ENCODE measurements at regions not wholly inside any gene's neighbourhood (a gene's known extent, or its start where the extent isn't known, plus 50 kb on each side); places are given as distances from the start of the nearest gene placed in this dataset.
"Not testable (repeated sequence)": the region's sequence is repeated elsewhere in the genome, so short reads cannot be mapped to it uniquely, and the experiment has no call there.

DNA sequence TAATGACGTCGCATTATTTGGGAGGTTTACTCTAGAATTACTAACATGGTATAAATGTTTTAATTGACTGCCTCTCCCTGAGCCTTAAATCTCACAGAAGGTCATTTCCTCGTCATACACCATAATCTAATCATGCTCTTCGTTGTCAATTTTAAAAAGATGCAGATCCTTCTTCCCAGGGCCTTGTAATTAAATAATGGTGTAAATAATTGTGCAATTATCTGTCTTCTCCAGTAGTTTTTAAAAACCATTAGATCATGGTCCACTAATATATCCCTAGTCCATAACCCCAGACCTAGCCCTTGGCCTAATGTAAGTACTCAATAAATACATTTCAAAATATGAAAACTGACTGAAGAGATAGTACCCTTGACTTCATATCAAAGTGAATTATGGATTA lies 181.5 kb upstream of the GNAI1 start:
- no peak for DNase-seq (ENCODE audit: low read depth in 2 of 2)

DNA sequence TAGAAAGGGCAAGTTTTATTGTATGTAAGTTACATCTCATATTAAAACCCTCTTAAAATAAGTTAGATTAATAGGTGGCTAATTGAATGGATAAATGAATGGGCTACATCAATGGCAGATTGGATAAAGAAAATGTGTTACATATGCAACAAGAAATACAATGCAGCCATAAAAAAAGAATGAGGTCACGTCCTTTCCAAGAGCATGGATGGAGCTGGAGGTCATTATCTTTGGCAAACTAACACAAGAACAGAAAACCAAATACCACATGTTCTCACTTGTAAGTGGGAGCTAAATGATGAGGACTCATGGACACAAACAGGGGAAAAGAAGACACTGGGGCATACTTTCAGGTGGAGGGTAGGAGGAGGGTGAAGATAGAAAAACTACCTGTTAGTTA lies 182.2 kb upstream of the GNAI1 start:
- DNase-seq (ENCODE audit: low read depth in 2 of 2) = no peak

DNA sequence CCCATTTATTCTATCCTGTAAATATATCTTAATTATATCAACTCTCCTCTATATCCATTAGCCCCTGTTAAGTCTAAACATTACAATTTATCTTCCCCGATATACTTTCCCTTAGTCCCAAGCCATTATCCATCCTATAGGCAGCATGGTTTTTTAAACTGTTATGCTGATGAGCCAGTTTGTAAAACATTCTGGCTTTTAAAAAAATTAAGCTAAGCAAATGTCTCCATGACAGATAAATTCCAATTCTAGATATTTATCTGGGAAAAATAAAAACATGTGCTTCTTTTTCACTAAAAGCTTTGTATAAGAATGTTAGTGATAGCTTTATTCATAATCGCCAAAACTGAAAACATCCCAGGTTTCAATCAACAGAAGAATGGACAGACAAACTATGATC lies 183.2 kb upstream of the GNAI1 start:
- no peak for DNase-seq (ENCODE audit: low read depth in 2 of 2)

DNA sequence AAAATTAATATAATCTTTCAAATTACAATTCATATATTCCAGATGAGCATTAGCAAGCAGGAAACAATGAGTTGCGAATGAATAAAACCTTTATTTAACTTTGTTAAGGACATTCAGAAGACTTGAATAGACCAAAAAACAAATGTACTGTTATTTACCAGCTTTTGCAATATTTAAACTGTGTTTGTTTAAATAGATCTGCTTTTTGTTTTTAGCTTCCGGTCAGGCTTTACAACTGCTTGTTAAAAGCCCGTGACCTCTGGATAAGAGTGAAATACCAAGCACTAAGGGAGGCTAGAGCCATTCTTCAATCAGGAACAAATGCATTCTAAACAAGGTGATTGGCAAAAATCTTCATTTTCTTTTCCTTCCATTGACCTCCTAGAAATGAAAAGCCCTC lies 184.9 kb upstream of the GNAI1 start:
- no peak for DNase-seq (ENCODE audit: low read depth in 2 of 2)

DNA sequence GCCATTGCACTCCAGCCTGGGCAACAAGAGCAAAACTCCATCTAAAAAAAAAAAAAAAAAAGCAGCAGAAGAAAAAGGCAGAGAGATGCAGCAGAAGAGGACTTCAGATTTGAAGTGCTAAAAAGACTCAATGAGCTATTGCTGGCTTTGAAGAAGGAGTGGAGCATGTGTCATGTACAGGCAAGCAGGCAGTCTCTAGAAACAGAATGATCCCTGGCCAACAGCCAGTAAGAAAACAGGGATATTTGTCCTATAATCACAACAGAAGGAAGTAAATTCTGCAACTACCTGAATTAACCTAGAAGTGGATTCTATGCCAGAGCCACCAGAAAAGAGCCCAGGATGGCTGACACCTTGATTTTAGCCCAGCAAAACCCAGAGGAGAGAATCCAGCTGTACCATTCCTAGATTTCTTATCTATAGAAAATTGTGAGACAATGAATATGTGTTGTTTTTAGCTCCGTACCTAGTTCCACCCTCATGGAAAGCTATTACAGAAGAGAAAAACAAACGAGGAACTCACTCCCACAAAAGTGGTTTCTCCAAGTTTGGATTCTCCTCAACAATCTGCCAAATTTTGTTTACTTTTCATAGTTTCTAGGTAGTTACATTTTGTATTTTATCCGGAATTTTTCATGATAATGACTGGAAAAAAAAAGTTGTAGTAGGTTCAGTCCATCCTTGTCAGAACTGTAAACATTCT lies 198.2 kb upstream of the GNAI1 start:
- no peak for DNase-seq (ENCODE audit: low read depth in 2 of 2)

DNA sequence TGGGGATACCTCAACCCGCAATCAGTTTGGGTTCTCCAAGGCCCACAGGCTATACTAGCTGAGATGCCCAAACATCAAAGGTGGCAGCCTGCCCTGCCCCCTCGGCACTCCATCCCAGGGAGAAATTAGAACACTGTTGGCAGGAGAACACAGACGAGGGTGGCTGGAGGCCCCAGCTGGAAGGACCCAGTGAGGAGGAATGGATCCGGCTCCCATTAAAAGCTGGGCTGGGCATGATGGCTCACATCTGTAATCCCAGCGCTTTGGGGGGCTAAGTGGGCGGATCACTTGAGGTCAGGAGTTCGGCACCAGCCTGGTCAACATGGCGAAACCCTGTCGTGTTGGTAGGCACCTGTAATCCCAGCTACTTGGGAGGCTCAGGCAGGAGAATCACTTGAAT lies 199.9 kb upstream of the GNAI1 start:
- no peak for DNase-seq (ENCODE audit: low read depth in 2 of 2)

DNA sequence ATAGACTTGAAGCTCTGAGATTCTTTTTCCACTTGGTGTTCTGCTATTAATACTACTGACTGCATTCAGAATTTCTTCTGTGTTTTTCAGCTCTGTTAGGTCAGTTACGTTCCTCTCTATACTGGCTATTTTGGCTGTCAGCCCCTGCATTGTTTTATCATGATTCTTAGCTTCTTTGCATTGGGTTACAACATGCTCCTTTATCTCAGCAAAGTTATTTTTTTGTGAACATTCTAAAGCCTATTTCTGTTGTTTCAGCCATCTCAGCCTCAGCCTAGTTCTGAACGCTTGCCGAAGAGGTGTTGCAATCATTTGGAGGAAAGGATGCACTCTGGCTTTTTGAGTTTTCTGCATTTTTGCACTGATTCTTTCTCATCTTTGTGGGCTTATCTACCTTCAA lies 201.5 kb upstream of the GNAI1 start:
- no peak for DNase-seq (ENCODE audit: low read depth in 2 of 2)

DNA sequence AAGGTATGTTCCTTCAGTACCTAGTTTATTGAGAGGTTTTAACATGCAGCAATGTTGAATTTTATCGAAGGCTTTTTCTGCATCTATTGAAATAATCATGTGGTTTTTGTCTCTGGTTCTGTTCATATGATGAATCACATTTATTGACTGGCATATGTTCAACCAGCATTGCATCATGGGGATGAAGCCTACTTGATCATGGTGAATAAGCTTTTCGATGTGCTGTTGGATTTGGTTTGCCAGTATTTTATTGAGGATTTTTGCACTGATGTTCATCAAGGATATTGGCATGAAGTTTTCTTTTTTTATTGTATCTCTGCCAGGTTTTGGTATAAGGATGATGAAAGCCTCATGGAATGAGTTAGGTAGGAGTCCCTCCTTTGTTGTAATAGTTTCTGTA lies 204.0 kb upstream of the GNAI1 start:
- no peak for DNase-seq (ENCODE audit: low read depth in 2 of 2)

DNA sequence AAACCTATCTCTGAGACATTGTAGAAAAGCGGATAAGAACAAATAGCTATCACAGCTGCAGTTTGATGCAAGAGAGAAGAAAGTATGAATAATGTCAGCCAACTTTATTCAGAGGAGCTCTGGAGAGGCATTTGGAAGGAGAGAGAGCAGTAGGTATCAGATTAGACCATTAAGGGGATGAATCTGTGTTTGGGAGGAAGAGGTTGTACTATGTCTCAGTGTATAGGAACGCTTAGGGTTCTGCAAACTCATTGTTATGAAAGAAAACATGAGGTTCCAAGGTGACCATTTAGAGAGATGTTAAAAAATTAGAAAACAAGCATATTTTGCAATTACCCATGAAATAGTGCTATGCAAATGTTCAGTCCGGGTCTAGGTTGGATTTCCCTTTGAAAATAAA lies 207.5 kb upstream of the GNAI1 start:
- DNase-seq (ENCODE audit: low read depth in 2 of 2) = no peak

DNA sequence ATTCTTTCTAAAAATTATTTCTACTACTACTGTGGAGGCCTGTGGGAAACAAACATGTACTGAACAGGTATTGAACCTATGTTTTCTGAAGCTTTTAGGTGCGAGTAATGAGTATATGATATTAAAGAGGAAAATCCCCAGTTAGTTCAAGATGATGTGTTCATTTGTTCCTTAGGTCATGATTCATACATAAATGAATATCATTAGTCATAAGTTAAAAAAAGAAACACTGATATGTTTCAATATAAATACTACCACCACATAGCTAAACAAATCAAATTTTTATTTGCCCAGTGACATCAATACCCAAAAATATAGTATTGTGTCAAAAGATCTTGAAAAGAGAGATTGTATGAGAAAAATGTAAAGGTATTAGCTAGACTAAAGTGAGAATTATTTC lies 210.7 kb upstream of the GNAI1 start:
- DNase-seq (ENCODE audit: low read depth in 2 of 2) = no peak

DNA sequence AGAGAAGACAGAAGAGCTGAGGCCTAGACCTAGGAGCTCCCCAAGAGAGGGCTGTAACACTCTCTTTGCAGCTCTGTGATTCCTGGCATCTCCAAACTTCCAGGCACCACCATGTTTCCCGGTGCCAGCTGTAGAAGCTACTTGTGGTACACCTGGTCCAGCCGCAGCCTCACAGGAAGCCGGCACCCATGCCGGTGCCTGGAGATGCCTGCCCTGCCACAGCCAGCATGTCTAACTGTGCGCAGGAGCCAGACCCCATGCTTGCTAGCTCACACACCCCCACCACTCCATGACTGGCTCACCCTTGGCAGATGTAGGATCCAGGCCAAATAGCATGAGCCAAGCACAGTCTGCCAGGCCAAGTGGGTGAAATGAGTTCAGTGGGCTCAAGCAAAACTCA lies 211.7 kb upstream of the GNAI1 start:
- no peak for DNase-seq (ENCODE audit: low read depth in 2 of 2)

DNA sequence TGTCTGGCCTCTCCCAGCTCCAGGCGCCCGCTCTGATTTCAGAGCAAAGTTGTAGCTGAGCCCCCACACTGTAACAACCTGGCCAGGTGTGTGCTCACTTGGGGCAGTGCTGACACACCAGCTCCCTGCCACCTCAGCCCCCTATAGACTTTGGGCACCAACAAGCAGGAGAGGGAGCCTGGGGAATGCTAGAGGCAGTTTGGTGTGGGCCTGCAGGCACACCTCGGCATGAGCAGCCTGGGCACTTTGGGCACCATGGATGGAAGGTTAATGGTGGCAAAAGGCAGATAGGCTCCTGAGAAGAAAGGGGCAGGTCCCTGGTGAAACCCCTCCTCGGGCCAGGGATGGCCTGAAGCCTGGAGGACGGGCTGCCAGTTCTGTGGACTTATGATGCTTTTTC lies 212.7 kb upstream of the GNAI1 start:
- DNase-seq (ENCODE audit: low read depth in 2 of 2) = no peak

DNA sequence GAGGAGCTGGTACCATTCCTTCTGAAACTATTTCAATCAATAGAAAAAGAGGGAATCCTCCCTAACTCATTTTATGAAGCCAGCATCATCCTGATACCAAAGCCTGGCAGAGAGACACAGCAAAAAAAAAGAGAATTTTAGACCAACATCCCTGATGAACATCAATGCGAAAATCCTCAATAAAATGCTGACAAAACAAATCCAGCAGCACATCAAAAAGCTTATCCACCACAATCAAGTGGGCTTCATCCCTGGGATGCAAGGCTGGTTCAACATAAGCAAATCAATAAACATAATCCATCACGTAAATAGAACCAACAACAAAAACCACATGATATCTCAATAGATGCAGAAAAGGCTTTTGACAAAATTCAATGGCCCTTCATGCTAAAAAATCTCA lies 216.0 kb upstream of the GNAI1 start:
- DNase-seq (ENCODE audit: low read depth in 2 of 2) = not testable (repeated sequence)

DNA sequence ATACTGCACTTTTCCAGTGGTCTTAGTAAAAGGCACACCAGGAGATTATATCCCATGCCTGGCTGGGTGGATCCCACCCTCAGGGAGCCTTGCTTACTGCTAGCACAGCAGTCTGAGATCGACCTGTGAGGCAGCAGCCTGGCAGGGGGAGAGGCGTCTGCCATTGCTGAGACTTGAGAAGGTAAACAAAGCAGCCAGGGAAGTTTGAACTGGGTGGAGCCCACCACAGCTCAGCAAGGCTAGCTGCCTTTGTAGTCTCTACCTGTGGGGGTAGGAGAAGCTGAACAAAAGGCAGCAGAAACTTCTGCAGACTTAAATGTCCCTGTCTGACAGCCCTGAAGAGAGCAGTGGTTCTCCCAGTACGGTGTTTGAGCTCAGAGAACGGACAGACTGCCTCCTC lies 219.3 kb upstream of the GNAI1 start:
- not testable (repeated sequence) for DNase-seq (ENCODE audit: low read depth in 2 of 2)

DNA sequence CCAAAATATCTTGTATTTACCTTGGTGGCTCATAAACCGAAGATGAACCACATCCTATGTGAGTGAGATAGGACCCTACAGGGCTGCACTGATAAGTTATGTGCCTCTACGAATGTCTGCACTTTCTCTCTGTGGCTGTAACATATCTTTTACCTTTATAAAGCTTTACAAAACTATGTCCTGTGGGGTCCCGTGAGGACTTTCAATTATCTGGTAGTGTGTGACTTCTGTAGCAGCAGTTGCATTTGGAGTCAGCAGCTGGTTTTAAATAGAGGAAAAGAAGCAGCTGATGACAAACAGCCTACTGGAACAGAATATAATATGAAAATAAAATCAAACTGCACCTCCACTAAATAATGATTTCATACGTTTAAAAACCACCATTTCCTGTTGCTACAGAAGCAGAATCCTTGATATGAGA lies 222.4 kb upstream of the GNAI1 start:
- DNase-seq (ENCODE audit: low read depth in 2 of 2) = no peak

DNA sequence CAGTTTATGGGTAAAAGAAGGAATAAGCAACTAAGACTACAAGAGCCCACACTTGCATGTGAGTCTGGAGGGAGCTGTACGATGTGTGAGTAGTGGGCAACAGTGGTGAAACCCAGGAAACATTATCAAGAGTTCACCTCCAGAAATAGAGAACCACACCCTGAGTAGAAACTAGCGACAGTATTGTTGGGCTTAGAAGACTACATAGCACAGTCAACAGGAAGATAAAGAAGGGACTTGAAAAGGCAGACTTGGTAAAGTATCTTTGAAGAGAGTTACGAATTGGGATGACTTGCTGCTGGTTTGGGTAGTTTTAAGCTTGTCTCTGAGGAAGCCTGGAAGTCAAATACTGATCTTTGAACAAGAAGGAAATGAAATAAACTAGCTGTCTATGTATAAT lies 223.2 kb upstream of the GNAI1 start:
- DNase-seq (ENCODE audit: low read depth in 2 of 2) = no peak

DNA sequence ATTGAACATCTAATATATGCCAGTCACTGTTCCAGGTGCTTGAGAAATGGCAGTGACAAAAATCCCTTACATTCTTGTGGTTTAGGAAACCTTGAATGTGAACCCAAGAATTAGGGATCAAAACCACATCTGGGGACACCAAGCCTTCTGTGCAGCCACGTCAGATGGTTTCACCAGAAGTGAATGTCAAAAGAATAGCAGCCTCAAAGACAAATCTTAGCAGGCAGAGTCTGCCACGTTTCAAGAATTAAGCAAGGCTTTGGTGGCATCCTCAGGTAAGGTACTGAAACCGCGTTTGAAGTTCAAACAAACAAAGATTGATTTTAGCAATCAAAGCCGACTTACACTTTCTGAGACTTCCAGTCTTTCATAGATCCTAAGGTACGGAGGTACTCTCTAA lies 225.5 kb upstream of the GNAI1 start:
- no peak for DNase-seq (ENCODE audit: low read depth in 2 of 2)

DNA sequence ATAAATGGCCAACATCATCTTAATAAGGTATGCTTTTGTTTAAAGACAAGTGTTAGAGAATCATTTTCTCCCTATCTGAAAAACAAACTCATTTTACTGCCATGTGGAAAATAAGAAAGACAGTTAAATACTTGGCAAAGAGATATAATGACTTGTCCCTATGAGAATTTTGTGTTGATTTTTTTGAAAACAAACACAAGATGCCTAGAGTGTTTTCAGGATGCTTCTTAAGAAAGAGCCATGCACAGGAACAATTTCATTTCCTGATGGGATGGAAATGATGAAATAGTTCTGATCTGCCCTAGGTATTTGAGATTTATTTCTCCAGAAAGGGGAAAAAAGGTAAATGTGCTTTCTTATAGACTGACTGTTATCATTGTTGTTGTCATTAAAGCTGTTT lies 237.5 kb upstream of the GNAI1 start:
- no peak for DNase-seq (ENCODE audit: low read depth in 2 of 2)

DNA sequence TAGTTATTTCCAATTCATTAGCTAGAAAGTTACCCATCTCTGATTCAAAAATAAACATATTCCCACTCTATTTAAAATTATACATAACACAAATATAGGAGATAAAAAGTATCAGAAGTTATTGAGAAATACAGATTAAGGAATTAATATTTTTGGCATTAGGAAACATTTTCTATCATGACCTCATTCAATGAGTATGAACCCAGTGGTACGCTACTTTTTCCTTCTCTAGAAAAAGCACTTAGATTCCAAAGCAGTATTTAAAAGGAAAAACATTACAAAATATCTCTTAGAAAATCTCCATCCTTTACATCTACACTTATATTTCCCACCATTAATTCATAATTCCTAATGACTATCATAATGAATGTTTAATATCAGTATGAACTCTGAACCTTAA lies 240.6 kb upstream of the GNAI1 start:
- DNase-seq (ENCODE audit: low read depth in 2 of 2) = no peak

DNA sequence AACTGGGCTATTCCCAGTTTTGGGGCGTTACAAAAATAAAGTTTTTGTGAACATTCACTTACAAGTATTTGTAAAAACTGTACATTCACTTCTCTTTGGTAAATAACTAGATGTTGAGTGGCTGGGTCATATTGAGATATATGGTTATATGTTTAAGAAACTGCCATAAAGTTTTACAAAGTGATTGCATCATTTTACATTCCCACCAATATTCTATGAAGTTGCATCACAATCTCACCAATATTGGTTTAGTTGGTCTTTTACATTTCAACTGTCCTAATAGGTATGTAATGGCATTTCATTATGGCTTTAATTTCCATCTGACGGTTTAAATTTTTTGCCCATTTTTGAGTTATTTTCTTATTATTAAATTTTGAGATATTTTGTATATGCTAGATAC lies 251.7 kb upstream of the GNAI1 start:
- no peak for DNase-seq (ENCODE audit: low read depth in 2 of 2)

DNA sequence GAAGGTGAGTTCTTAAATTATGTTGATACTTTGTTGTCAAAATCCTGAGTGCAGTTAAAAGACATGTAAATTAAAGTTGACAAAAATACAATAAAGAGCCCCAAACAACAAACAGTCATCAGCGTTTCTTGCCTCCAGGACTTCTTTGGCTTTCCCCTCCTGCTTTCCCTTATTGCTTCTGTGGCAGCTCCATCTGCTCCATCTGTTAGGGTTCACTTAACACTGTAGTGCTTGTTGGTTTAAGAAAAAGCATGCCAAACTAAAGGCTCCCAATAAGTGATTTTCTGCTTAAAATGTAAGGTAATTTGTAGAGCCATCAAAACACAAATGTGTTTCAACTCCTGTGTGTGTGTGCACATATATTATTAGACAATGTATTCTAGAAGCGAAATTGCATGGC lies 254.3 kb upstream of the GNAI1 start:
- DNase-seq (ENCODE audit: low read depth in 2 of 2) = no peak

DNA sequence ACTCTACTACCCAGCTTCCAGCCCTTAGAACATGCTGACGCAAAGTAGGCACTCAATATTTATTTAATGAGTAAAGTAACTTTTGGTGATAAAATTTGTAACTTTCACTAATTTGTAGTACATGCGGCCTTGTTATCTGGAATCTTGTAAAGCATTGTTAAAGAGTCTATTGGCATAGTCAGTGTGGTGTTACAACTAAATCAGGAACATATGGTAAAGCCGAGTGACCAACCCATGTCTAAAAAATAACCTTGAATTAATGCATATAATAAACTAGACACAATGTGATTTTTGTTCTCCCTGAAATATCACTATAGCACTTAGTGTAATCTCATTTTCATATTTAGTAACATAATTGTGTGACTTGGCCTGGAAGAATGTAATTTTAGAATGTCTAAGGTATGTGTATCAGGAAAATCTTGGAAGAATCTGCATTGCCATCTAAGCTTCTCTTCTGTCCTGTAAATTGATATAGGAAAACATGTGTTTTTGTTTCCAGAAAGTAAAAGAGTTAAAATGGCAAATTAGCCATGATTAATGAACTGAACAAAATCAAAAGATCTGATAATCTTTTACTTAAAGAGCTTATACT lies 256.7 kb upstream of the GNAI1 start:
- no peak for DNase-seq (ENCODE audit: low read depth in 2 of 2)

DNA sequence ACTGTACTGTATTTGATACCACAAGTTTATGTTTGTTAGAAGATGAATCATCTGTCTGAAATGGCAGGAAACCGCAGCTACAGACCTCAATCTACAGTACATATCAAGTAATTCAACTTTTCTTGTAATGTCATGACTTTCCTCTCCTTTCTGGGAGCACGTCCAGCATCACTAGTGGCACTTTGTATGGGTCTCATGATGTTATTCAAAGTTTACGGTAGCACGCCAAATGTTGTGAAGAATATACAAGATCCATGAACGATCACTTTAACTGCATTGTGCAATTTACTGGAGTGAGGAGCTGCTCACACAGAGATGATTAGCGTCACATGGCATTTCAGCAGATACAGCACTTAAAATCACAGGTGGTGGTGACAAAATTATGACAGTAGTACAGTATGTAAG lies 257.8 kb upstream of the GNAI1 start:
- no peak for DNase-seq (ENCODE audit: low read depth in 2 of 2)

DNA sequence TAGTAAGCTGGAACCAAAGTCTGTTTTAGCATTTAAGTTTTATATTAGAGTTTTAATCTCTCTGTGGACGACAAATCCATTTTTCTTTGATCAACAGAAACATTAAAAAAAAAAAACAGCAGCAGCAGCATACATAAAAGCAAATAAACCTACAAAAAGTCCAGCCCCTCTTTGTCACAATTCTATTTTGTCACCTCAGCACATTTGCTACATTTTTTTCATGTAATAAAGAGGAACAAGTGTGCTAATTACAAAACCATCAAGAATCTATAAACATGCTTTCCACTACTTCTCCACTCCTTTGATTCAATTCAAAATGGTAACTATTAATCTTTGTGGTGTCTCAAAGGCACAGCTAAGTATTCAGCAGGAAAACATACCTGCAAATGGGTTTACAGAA lies 259.8 kb upstream of the GNAI1 start:
- DNase-seq (ENCODE audit: low read depth in 2 of 2) = no peak

Data from stimulated activated CD4-positive, alpha-beta T cell treated with anti-CD3 and anti-CD28 coated beads, Interleukin-1b, Interleukin-23, amount 100 ng/mL, for 4 hours (primary cell).